ENCODE measurements at regions not wholly inside any gene's neighbourhood (a gene's known extent, or its start where the extent isn't known, plus 50 kb on each side); places are given as distances from the start of the nearest gene placed in this dataset.

DNA sequence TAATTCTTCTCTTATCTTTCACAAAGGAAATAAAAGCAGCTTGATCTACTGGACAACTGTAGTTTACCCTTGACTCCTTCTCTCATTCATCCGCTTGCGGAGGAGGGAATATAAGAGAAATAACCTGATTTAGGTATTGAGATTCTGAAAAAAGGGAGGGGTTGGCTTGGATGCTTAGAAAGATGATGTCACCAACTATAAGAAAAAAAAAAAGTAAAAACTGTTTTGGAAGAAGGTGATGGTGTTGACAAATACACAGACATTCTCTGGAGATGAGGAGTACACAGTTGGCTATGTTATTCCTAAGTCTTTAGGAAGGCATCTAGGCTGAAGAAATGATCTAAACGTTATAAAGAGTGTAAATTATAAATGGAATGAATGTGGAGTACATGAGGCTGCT, 103.3 kb downstream of the TMEM114 start:
- Histone ChIP-seq H3K4me1 (peaks cover 2% of the 10 kb centered on the region), H3K9me3 (ENCODE audit: low read depth) (no peaks in the 10 kb centered on the region), H3F3A (ENCODE audit: low read depth) (no peaks in the 10 kb centered on the region), H3K27me3 (peaks cover 30% of the 10 kb centered on the region), H4K20me1 (ENCODE audit: low read depth) (no peaks in the 10 kb centered on the region), H3K4me3 (no peak overlapping the region), H3K36me3 (no peaks in the 10 kb centered on the region), H2AFZ (replicated peaks) (no peak overlapping the region), H3K27ac (no peak overlapping the region), H3K4me2 (no peak overlapping the region), H3K79me2 (ENCODE audit: low read depth) (no peaks in the 10 kb centered on the region), H3K9ac (no peak overlapping the region)
- Mint-ChIP-seq H3K9me3 (no peaks in the 10 kb centered on the region), H3K36me3 (no peaks in the 10 kb centered on the region), H3K4me3 (no peak overlapping the region), H3K4me1 (no peaks in the 10 kb centered on the region), H3K27me3 (ENCODE audit: insufficient read depth, low read depth) (peaks cover 5% of the 10 kb centered on the region), H3K27ac (no peak overlapping the region)
- no peak for TF ChIP-seq EZH2phosphoT487 (IDR thresholded peaks at IDR 0.05)
- TF ChIP-seq EZH2 (IDR thresholded peaks at IDR 0.05): no peak
- TF ChIP-seq, protein P1, sequence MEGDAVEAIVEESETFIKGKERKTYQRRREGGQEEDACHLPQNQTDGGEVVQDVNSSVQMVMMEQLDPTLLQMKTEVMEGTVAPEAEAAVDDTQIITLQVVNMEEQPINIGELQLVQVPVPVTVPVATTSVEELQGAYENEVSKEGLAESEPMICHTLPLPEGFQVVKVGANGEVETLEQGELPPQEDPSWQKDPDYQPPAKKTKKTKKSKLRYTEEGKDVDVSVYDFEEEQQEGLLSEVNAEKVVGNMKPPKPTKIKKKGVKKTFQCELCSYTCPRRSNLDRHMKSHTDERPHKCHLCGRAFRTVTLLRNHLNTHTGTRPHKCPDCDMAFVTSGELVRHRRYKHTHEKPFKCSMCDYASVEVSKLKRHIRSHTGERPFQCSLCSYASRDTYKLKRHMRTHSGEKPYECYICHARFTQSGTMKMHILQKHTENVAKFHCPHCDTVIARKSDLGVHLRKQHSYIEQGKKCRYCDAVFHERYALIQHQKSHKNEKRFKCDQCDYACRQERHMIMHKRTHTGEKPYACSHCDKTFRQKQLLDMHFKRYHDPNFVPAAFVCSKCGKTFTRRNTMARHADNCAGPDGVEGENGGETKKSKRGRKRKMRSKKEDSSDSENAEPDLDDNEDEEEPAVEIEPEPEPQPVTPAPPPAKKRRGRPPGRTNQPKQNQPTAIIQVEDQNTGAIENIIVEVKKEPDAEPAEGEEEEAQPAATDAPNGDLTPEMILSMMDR (IDR thresholded peaks at IDR 0.05): no peak
- no peak for DNase-seq (ENCODE audit: low spot score)

DNA sequence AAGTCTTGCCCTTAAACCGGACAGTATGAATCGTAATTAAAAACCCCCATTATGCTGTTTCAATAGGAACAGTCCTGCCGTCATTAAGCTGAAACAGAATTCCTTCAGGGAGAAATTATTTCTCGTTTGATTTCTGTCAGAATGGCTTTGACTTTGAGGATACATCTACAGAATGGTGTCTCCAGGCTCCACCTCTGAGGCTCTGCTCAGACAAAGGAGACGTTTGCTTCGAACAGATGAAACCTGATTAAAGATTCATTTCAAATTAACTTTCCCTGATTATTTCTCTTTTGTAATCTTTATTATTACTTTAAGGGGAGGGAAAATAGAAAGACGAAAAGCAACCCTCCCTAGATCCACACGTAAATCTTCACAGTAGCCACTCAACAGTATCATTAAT, 106.9 kb downstream of the TMEM114 start:
- Histone ChIP-seq H3K9me3 (ENCODE audit: low read depth) (no peaks in the 10 kb centered on the region), H3K4me1 (peaks cover 11% of the 10 kb centered on the region), H3K4me2 (no peak overlapping the region), H2AFZ (replicated peaks) (no peak overlapping the region), H4K20me1 (ENCODE audit: low read depth) (no peaks in the 10 kb centered on the region), H3K27ac (no peak overlapping the region), H3K79me2 (ENCODE audit: low read depth) (no peaks in the 10 kb centered on the region), H3K36me3 (no peaks in the 10 kb centered on the region), H3K27me3 (peaks cover 52% of the 10 kb centered on the region), H3F3A (ENCODE audit: low read depth) (no peaks in the 10 kb centered on the region), H3K9ac (no peak overlapping the region), H3K4me3 (no peak overlapping the region)
- no peak for DNase-seq (ENCODE audit: low spot score)
- TF ChIP-seq EZH2phosphoT487 (IDR thresholded peaks at IDR 0.05): no peak
- TF ChIP-seq EZH2 (IDR thresholded peaks at IDR 0.05): no peak
- TF ChIP-seq, protein P1 (IDR thresholded peaks at IDR 0.05): no peak
- peaks cover 7% of the 10 kb centered on the region for H3K27me3 Mint-ChIP-seq (ENCODE audit: insufficient read depth, low read depth)
- H3K4me3 Mint-ChIP-seq: no peak overlapping the region
- no peaks in the 10 kb centered on the region for H3K9me3 Mint-ChIP-seq
- H3K4me1 Mint-ChIP-seq: no peaks in the 10 kb centered on the region
- H3K27ac Mint-ChIP-seq: no peak overlapping the region
- H3K36me3 Mint-ChIP-seq: no peaks in the 10 kb centered on the region

DNA sequence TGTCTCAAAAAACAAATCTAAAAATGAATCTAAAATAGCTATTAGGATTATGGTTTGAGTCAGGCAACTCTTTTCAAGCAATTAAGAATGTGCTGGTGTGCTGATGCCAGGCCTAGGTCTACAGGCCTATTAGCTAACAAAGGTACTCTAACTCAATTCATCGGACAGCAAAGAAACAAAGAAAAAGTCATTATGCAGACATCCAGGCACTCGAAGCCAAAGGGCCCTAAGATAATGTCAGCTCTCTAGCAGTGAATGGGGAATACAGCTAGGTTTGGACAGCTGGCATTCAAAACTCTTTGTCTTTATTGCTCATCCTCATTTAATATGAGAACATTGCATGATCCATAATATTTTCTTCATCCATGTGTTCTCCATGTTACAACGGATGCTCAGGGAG, 108.5 kb downstream of the TMEM114 start:
- Mint-ChIP-seq H3K36me3 (no peaks in the 10 kb centered on the region), H3K9me3 (no peaks in the 10 kb centered on the region), H3K4me3 (no peak overlapping the region), H3K4me1 (no peaks in the 10 kb centered on the region), H3K27ac (no peak overlapping the region), H3K27me3 (ENCODE audit: insufficient read depth, low read depth) (peaks cover 5% of the 10 kb centered on the region)
- Histone ChIP-seq H3K4me2 (no peak overlapping the region), H3K4me3 (no peak overlapping the region), H3F3A (ENCODE audit: low read depth) (no peaks in the 10 kb centered on the region), H3K27me3 (peaks cover 63% of the 10 kb centered on the region), H4K20me1 (ENCODE audit: low read depth) (no peaks in the 10 kb centered on the region), H3K9ac (no peak overlapping the region), H3K4me1 (peaks cover 11% of the 10 kb centered on the region), H3K79me2 (ENCODE audit: low read depth) (no peaks in the 10 kb centered on the region), H2AFZ (replicated peaks) (no peak overlapping the region), H3K36me3 (no peaks in the 10 kb centered on the region), H3K9me3 (ENCODE audit: low read depth) (no peaks in the 10 kb centered on the region), H3K27ac (no peak overlapping the region)
- peak; percentile 43 for DNase-seq (ENCODE audit: low spot score)
- TF ChIP-seq EZH2phosphoT487 (IDR thresholded peaks at IDR 0.05) (no peak), EZH2 (IDR thresholded peaks at IDR 0.05) (no peak)
- TF ChIP-seq, protein P1 (IDR thresholded peaks at IDR 0.05): no peak

Data from neural progenitor cell (in vitro differentiated cells).